ENCODE measurements at regions not wholly inside any gene's neighbourhood (a gene's known extent, or its start where the extent isn't known, plus 50 kb on each side); places are given as distances from the start of the nearest gene placed in this dataset.

- TF ChIP-seq POLR2A (IDR thresholded peaks at IDR 0.05) (no peak), CTCF (IDR thresholded peaks at IDR 0.05) (no peak)
Measured at GRCh38 chr19:31104451-31104850, 244.8 kb downstream of the TSHZ3 start.
